MM.1S (cell line): ENCODE measurements at regions not wholly inside any gene's neighbourhood (a gene's known extent, or its start where the extent isn't known, plus 50 kb on each side); places are given as distances from the start of the nearest gene placed in this dataset.

Experiments used
- DNase-seq: peaks from one replicate; pipeline ENCODE4 v3.0.0-alpha.2; 2015
- H2AFZ ChIP-seq: fragments of 300-600 bp; sonication (generic); 2 replicates; pipeline ENCODE4 v1.6.0; 2016; ENCODE audit warnings: antibody characterized with exemption, low read length
- H3F3A ChIP-seq: fragments of 300-600 bp; sonication (generic); 2 replicates; pipeline ENCODE4 v1.6.1; 2016; ENCODE audit warnings: mild to moderate bottlenecking, antibody characterized with exemption, low read length, moderate library complexity, mixed read lengths; ENCODE audit not compliant: insufficient read depth
- H3K27ac ChIP-seq: fragments of 300-600 bp; sonication (generic); 2 replicates; pipeline ENCODE4 v1.5.1; 2016; ENCODE audit warnings: mild to moderate bottlenecking, low read length
- H3K27me3 ChIP-seq: fragments of 300-600 bp; sonication (generic); replicated peaks from 2 replicates; pipeline ENCODE4 v1.6.0; 2016; ENCODE audit warnings: low read length; ENCODE audit not compliant: insufficient read depth
- H3K36me3 ChIP-seq: fragments of 300-600 bp; sonication (generic); replicated peaks from 2 replicates; pipeline ENCODE4 v1.6.1; 2016; ENCODE audit warnings: mild to moderate bottlenecking, low read length, mixed read lengths; ENCODE audit not compliant: insufficient read depth
- H3K4me1 ChIP-seq: fragments of 300-600 bp; sonication (generic); 2 replicates; pipeline ENCODE4 v1.6.1; 2016; ENCODE audit warnings: low read length, mixed read lengths
- H3K4me2 ChIP-seq: fragments of 300-600 bp; sonication (generic); 2 replicates; pipeline ENCODE4 v1.6.0; 2016; ENCODE audit warnings: low read depth, low read length
- H3K4me3 ChIP-seq: fragments of 300-600 bp; sonication (generic); 2 replicates; pipeline ENCODE4 v1.5.1; 2016; ENCODE audit warnings: low read length, mixed read lengths
- H3K79me2 ChIP-seq: fragments of 300-600 bp; sonication (generic); 2 replicates; pipeline ENCODE4 v1.6.1; 2016; ENCODE audit warnings: mixed run types, low read length, mixed read lengths
- H3K9ac ChIP-seq: fragments of 300-600 bp; sonication (generic); 2 replicates; pipeline ENCODE4 v1.6.1; 2016; ENCODE audit warnings: low read length, mixed read lengths
- H3K9me2 ChIP-seq: fragments of 300-600 bp; sonication (generic); replicated peaks from 2 replicates; pipeline ENCODE4 v1.6.1; 2016; ENCODE audit warnings: mild to moderate bottlenecking, low read length, mixed read lengths; ENCODE audit not compliant: insufficient read depth
- H3K9me3 ChIP-seq: fragments of 300-600 bp; sonication (generic); replicated peaks from 2 replicates; pipeline ENCODE4 v1.6.1; 2016; ENCODE audit warnings: mild to moderate bottlenecking, low read length, mixed read lengths; ENCODE audit not compliant: insufficient read depth
- H4K20me1 ChIP-seq: fragments of 300-600 bp; sonication (generic); 2 replicates; pipeline ENCODE4 v1.6.1; 2016; ENCODE audit warnings: mild to moderate bottlenecking, low read length, moderate library complexity, mixed read lengths; ENCODE audit not compliant: insufficient read depth
- EZH2 ChIP-seq: fragments of 300-600 bp; sonication (generic); optimal IDR thresholded peaks from 2 replicates; pipeline ENCODE3; 2017; ENCODE audit warnings: low read depth, mild to moderate bottlenecking, antibody characterized with exemption, low read length, mixed read lengths
- EZH2phosphoT487 ChIP-seq: fragments of 300-600 bp; sonication (generic); IDR thresholded peaks from 2 replicates; pipeline ENCODE4 v1.6.1; 2018; ENCODE audit warnings: antibody characterized with exemption, low read length
- TF ChIP-seq, protein P1 (sequence below): fragments of 300-600 bp; sonication (generic); IDR thresholded peaks from 2 replicates; pipeline ENCODE4 v1.5.1; 2016; ENCODE audit warnings: antibody characterized with exemption, low read length, mixed read lengths

GRCh38 chr6:39999006-39999867 is 65.0 kb upstream of the MOCS1 start:
- Histone ChIP-seq H3F3A (no peaks in the 10 kb centered on the region), H3K27me3 (no peaks in the 10 kb centered on the region), H3K4me1 (no peaks in the 10 kb centered on the region), H3K4me3 (no peak overlapping the region), H3K9me3 (no peaks in the 10 kb centered on the region), H2AFZ (no peak overlapping the region), H3K36me3 (no peaks in the 10 kb centered on the region), H3K9ac (no peak overlapping the region), H3K79me2 (no peaks in the 10 kb centered on the region), H4K20me1 (no peaks in the 10 kb centered on the region), H3K9me2 (no peaks in the 10 kb centered on the region), H3K27ac (no peak overlapping the region), H3K4me2 (no peak overlapping the region)
- no peak for TF ChIP-seq EZH2
- no peak for TF ChIP-seq EZH2phosphoT487
- TF ChIP-seq, protein P1, sequence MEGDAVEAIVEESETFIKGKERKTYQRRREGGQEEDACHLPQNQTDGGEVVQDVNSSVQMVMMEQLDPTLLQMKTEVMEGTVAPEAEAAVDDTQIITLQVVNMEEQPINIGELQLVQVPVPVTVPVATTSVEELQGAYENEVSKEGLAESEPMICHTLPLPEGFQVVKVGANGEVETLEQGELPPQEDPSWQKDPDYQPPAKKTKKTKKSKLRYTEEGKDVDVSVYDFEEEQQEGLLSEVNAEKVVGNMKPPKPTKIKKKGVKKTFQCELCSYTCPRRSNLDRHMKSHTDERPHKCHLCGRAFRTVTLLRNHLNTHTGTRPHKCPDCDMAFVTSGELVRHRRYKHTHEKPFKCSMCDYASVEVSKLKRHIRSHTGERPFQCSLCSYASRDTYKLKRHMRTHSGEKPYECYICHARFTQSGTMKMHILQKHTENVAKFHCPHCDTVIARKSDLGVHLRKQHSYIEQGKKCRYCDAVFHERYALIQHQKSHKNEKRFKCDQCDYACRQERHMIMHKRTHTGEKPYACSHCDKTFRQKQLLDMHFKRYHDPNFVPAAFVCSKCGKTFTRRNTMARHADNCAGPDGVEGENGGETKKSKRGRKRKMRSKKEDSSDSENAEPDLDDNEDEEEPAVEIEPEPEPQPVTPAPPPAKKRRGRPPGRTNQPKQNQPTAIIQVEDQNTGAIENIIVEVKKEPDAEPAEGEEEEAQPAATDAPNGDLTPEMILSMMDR, result no peak
- DNase-seq, result no peak

- Histone ChIP-seq H3K36me3 (no peaks in the 10 kb centered on the region), H4K20me1 (no peaks in the 10 kb centered on the region), H3K9me2 (no peaks in the 10 kb centered on the region), H3K4me3 (no peak overlapping the region), H3K27ac (no peak overlapping the region), H2AFZ (no peak overlapping the region), H3K79me2 (no peaks in the 10 kb centered on the region), H3K9ac (no peak overlapping the region), H3K4me2 (no peak overlapping the region), H3K27me3 (no peaks in the 10 kb centered on the region), H3F3A (0 out of 2 replicates have a peak, but pooled peaks cover 3% of the 10 kb centered on the region), H3K9me3 (no peaks in the 10 kb centered on the region), H3K4me1 (no peaks in the 10 kb centered on the region)
- no peak for DNase-seq
- TF ChIP-seq EZH2 (no peak), EZH2phosphoT487 (no peak)
- TF ChIP-seq, protein P1, result no peak
These were observed 63.9 kb upstream of the MOCS1 start for GRCh38 chr6:39998126-39998525.

- TF ChIP-seq, protein P1, result no peak
- TF ChIP-seq EZH2phosphoT487, result no peak
- TF ChIP-seq EZH2, result no peak
- Histone ChIP-seq H4K20me1 (no peaks in the 10 kb centered on the region), H3K36me3 (no peaks in the 10 kb centered on the region), H3K4me3 (no peak overlapping the region), H3K79me2 (no peaks in the 10 kb centered on the region), H3K9me3 (no peaks in the 10 kb centered on the region), H3K4me1 (peaks cover 4% of the 10 kb centered on the region; the same call in 1 of the 2 replicates), H2AFZ (no peak overlapping the region), H3K27ac (no peak overlapping the region), H3F3A (0 out of 2 replicates have a peak, but pooled peaks cover 3% of the 10 kb centered on the region), H3K27me3 (no peaks in the 10 kb centered on the region), H3K9me2 (no peaks in the 10 kb centered on the region), H3K9ac (no peak overlapping the region), H3K4me2 (no peak overlapping the region)
- no peak for DNase-seq
These were observed 62.9 kb upstream of the MOCS1 start for GRCh38 chr6:39997101-39997635.
